HG03378 (cell line): ENCODE measurements at regions not wholly inside any gene's neighbourhood (a gene's known extent, or its start where the extent isn't known, plus 50 kb on each side); places are given as distances from the start of the nearest gene placed in this dataset.
"Not testable (repeated sequence)": the region's sequence is repeated elsewhere in the genome, so short reads cannot be mapped to it uniquely, and the experiment has no call there.

Experiments used
- ATAC-seq: cut with Tn5 transposase; IDR thresholded peaks from one replicate; pipeline ENCODE4 v1.9.1; 2021; ENCODE audit warnings: mild to moderate bottlenecking, moderate library complexity; ENCODE audit not compliant: unreplicated experiment

DNA sequence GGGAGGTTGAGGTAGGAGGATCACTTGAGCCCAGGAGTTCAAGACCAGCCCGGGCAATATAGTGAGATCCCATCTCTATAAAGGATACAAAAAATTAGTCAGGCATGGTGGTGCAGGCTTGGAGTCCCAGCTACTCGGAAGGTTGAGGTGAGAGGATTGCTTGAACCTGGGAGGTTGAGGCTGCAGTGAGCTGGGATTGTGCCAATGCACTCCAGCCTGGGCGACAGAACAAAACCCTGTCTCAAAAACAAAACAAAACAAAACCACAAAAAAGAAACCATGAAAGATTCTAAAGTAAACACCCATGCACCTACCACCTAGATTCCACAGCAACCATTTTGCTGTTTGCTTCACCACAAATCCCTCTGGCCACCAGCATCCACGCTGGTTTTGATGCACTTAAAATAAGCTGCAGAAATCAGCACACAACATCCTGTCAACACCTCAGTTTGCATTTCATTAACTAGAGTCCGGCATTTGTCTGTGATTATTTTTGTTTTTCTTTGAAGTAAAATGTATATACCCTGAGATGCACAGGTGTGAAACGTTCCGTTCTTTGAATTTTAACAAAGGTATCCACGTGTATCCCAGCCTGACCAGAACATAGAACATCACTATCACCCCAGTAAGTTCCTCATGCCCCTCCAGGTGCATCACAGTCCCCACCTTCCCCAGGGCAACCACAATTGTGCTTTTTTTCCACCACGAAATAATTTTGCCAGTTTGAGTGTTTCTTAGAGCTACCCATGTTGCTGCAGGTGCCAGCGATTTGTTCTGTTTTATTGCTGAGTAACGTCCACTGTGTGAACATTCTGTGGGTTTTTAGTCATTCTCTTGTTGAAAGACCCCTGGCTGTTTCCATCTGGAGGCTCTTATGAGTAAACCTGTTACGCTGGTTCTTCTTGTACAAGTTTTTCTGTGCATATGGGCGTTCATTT is 191.5 kb downstream of the SEC14L1 start:
- no peak for ATAC-seq

DNA sequence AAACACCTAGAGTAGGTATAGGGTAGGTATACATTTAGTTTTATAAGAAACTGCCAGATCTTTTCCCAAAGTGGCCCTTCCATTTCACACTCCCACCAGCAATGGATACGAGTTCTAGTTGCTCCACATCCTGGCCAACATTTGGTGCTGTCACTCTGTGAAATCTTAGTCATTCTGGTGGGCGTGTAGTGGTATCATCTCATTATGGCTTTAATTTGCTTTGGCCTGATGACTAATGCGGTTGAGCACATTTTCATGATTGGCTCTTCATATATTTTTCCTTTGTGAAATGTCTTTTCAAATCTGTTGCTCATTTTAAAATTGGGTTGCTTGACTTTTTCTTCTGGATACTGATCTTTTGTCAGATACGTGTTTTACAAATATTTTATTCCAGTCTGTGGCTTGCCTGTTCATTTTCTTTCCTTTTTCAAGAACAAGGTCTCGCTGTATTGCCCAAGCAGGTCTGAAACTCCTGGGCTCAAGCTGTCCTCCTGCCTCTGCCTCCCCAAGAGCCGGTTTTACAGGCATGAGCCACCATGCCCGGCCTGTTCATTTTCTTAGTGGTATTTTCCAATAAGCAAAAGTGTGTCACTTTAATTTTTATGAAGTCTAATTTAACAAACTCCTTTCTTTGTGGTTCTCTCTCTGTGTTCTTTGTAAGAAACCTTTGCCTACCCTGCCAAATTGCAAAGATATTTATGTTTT is 192.4 kb downstream of the SEC14L1 start:
- no peak for ATAC-seq

DNA sequence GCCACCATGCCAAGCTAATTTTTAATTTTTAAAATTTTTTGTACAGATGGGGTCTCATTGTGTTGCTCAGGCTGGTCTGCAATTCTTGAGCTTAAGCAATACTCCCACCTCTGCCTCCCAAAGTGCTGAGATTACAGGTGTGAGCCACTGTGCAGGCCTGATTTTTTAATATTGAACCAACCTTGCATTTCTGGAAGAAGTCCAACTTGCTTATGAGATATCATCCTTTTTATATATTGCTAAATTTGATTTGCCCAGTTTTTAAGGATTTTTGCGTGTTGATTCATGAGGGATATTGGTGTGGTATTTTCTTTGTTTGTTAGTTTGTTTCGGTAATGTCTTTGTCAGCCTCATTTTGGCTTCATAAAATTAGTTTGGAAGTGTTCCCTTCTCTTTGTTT is 196.4 kb downstream of the SEC14L1 start:
- ATAC-seq = no peak

DNA sequence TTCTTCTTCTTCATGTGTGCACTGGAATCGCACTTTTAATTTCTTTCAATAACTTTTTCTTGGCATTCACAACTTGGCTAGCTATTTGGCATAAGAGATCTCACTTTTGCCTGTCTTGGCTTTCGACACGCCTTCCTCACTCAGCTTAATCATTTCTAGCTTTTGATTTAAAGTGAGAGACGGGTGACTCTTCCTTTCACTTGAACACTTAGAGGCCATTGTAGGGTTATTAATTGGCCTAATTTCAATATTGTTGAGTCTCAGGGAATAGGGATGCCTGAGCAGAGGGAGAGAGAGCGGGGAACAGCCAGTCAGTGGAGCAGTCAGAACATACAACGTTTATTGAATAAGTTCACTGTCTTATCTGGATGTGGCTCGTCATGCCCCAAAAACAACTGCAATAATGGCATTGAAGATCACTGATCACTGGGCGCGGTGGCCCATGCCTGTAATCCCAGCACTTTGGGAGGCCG is 200.3 kb downstream of the SEC14L1 start:
- ATAC-seq = no peak

DNA sequence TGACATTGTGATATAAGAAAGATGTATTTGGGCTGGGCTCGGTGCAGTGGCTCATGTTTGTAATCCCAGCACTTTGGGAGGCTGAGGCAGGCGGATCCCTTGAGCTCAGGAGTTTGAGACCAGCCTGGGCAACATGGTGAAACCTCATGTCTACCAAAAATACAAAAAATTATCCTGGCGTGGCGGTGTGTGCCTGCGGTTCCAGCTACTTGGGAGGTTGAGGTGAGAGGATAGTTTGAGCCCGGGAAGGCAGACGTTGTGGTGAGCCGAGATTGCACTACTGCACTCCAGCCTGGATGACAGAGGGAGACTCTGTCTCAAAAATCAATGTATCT is 201.9 kb downstream of the SEC14L1 start:
- ATAC-seq = not testable (repeated sequence)

DNA sequence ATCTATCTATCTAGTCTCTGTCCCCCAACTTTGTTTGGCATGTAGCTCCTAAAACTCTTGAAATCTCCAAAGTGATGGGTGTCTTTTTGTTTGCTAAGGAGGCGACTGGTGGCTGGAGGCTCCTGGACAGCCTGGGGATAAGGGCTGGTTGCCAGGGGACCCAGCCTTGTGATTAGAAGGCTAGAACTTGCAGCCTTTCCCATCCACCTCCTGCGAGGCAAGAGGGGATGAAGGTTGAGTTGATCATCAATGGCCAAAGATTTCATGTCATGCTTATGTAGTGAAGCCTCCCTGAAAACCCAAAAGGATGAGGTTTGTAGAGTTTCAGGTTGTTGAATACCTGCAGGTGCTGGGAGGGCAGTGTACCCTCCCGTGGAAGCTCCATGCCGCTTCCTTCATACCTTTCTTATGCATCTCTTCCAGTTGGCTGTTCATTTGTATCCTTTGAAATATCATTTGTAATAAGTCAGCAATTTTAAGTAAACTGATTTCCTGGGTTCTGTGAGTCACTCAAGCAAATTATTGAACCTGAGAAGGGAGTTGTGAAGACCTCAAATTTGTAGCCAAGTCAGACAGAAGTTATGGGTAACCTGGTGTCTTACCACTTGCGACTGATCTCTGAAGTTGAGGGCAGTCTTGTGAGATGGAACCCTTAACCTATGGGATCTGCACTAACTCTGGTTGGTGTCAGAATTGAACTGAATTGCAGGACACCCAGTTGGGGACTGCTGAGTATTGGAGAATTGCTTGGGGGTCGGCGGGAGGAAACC is 202.4 kb downstream of the SEC14L1 start:
- ATAC-seq = no peak

DNA sequence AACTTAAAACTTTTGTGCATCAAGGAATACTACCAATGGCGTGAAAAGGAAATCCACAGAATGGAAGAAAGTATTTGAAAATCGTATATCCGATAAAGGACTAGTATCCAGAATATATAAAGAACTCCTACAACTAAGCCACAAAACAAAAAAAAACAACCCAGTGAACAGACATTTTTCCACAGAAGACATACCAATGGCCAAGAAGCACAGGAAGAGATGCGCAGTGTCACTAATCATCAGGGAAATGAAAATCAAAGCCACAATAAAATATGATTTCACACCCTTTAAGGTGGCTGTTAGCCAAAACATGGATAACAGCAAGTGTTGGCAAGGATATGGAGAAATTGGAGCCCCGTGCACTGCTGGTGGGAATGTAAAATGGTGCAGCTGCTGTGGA is 203.3 kb downstream of the SEC14L1 start:
- no peak for ATAC-seq

DNA sequence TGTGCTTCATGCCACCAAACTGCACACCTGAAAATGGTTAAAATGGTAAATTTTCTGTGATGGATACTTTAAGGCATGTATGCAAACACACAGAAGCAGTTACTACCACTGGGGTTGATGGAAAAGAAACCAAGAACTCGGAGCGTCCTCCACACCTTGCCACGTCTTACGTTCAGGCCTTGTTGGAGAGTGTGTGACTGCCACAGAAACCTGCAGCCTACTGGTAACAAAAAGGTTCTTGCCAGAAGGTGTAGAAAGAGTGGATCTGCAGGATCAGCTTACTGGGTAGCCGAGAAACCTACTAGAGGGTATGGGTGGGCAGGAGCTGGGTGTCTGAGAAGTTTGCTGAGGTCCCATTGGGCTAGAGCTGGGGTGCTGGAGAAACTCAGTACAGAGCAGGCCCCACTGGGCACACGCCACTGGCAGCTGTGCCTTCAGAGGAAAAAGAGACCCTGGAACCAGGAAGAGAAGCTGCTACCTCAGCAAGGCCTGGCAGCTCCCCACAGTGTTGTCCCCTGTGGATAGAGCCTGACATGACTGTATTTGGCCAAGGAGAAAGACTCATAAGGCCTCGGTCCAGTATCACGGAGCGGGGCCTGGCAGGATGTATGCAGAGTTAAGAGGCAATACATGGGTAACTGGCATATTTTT is 204.6 kb downstream of the SEC14L1 start:
- no peak for ATAC-seq

DNA sequence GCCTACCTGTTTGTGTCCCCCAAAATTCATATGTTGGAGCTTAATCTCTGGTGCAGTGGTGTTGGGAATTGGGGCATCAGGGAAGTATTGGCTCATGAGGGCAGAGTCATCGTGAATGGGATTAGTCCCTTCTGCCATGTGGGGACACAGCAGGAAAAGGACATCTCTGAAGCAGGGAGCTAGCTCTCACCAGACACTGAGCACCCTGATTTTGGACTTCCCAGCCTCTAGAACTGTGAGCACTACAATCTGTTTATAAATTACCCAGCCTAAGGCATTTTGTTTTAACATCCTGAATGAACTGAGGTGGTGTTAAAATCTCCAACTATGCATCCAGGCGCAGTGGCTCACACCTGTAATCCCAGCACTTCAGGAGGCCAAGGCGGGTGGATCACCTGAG is 206.0 kb downstream of the SEC14L1 start:
- ATAC-seq = no peak

DNA sequence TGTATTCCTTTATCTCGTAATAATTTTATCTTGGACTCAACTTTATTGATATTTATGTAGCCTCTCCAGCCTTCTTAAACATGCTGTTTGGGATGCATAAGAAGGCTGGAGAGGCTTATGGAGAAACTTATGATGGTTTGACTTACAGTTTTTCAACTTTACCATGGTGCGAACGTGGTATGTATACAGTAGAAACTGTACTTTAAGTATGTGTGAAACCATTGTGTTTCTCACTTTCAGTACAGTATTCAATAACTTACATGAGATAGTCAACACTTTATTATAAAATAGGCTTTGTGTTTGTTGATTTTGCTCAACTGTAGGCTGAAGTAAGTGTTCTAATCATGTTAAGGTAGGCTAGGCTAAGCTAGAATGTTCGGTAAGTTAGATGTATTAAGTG is 206.8 kb downstream of the SEC14L1 start:
- ATAC-seq = no peak

DNA sequence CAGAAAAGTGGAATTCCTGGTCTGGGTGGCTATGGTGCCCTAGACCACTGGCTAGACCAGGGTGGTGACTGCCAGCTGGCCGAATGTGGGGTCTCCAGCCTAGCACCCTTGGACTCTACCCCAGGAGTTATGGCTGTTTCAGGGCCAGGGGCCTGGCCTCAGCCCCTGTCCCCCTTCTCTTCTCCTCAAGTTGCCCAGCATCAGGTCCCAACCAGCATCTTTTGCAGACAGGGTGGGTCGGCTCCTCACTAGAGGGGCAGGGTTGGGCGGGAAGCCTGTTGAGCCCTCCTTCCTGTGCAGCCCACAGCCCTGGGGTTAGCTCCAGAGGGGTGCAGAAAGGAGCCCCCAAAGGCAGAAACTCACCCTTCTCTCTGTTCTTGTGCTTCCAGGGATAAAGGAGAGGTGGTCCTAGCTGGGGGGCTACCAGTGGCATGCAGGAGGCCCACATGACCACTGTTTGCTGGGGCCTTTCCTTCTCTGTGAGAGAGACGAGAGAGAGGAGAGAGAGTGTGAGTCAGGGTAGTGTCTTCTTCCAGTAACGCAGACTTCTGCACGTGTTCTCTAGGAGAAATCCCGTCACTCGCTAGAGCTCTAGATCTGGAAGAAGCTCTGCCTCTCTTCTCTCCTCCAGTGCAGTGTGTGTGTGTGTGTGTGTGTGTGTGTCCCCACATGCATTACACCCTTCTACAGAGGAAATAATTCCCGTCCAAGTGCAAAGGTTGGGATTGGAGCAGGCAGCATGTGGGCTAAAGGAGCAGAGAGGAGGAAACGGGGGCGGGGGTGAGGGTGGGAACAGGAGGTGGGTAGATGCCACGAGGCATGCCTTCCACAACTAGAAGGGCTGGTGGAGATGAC is 209.4 kb downstream of the SEC14L1 start:
- no peak for ATAC-seq

DNA sequence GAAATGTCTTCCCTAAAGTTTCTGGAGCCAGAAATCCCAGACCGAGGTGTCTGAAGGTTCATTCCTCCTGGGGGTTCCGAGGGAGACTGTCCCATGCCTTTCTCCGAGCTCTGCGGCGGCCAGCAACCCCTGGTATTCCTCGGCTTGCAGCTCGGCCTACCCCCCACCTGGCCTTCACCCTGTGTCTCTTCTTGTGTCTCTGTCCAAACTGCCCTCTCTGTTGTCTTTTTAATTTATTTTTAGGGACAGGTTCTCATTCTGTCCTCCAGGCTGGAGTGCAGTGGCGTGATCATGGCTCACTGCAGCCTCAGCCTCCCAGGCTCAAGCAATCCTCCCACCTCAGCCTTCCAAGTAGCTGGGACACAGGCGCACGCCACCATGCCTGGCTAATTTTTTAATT is 211.7 kb downstream of the SEC14L1 start:
- ATAC-seq = no peak

DNA sequence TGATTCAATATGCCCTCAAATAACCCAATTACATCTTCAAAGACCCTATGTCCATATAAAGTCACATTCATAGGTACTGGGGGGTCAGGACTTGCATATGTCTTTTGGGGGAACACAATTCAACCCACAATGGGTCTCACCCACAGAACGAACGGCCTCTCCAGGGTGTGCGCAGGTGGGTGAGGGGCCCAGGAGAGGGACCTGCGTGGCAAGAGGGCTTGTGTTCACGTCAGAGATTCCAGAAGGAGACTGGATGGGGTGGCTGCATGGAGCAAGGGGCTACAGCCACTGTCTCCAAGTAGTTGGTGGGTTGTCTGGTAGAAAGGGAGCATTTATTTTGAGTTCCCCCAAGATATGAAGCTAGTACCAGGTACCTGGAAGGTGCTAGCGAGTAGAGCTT is 212.2 kb downstream of the SEC14L1 start:
- ATAC-seq = no peak

DNA sequence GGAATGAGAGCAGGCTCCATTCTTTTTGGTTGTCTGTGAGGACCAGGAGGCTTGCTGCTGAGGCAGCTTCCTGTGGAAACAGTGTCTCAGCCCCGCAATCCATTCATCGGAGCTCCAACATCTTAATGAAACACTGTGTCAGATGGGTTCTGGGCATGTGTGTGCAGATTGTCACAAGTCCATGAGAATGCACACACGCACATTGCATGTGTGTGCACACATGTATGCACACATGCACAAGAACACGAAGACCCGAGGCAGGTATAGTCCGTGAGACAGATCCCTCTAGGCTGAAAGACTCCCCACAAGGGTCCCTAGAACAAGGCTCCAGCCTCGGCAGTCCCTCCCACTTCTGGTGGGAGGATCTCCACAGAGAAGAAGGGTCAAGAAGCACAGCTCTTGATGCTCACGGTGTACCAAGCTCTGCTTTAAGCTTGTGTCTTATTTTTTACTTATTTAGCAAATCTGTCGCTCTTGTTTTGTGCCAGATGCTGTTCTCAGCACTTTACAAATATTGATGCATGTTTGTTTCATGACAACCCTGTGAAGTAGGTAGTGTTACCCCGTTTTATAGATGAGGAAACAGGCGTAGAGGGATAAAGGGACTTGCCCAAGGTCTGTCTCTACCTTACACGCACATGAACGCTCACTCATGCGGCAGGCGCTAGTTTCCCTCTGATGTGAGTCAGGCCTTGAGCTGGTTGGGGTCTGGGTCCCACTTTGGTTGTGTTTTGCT is 213.1 kb downstream of the SEC14L1 start:
- no peak for ATAC-seq

DNA sequence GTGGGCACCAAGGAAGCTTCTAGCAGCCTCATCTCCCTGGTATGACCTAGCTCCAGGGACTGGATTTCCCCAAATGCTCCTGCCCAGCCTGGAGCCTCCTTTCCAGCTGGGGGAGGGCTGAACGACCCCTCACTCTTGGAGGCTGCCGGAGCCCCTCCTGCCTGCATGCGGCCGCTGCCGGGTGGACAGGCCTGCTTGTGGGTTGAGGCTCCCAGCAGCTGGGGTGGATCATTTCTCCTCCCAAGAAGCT is 213.6 kb downstream of the SEC14L1 start:
- ATAC-seq = no peak

DNA sequence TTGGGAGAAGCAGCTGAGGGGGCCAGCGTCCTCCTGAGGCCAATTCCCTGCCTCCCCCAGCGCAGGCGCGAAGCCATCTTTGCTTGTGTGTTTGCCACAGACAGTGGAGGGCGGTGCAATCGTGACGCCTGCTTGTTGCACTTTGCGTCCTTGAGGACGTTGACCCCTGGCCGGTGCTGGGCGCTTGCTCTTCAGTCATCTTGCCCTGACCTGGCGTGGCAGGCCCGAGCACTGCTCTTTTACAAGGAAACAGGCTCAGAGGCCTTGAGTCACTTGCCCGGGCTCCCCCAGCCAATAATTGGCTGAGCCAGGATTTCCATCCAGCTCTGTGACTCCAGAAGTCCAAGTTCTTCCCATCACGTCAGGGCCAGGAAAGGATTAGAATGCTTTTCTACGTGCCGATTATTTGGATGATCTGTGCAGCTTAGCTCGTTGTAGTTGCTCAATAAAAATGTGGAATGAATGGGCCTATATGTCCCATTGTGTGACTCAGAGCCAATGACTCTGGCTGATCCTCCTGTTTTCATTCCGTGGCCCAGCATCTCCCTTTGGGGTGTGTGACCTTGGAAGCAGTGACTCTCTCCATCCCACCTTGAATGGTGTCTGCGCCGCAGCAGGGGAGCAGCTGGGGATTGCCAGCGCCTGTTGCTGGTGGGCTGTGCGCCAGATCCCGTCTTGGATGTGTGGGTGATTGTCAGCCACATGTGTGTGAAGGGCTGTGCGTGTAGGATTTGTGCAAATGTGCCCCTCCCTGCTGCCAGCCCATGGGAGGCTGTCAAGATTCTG is 214.1 kb downstream of the SEC14L1 start:
- ATAC-seq = no peak

DNA sequence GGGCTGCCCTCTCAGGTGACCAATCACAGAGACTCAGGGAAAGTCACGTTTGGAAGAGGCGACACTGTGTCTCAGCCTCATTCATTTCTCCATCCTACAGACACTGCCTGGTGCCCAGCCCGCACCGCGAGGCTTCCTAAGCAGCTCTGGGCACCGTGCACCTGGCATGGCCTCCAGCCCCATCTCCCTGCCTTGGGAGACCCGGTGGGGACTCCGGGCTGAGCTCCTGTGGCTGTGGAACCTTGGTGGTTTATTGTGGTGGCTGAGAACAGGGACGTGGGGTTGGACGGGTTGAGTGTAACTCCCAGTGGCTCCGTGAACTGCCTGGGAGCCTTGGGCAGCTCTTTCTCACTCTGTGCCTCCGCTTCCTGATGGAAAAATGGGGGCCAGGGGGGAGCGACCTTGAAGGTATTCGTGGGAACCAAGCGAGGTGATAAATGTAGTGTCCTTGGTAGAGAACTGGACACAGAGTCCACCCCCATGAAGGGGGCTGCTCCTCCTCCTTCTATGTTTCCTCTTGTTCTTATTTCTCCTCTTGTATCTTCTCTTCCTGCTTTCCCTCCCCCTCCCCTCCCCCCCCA is 215.4 kb downstream of the SEC14L1 start:
- no peak for ATAC-seq

DNA sequence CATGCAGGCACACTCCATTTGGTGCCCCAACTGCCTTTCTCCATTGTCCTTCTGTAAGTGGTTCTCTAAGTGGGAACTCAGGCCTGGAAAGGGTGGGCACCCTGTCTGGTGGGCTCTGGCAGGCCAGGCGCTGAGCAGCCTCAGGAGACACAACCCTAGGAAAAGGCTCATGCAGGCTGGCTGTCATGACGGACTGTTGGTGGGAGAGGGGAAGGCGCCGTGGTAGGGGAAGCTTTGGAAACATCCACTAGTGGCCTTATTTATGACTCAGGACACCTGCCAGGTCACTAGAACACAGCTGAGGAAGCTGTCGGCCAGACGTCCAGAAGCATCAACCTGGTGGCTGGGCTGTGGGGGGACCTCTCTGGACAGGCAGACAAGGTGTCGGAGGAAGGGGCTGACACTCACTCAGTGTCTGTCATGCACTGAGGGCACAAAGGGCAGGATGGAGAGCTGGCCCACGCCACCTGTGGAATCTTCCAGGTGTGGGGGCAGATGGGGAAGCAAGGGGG is 216.0 kb downstream of the SEC14L1 start:
- no peak for ATAC-seq
